GM21528 (cell line): ENCODE measurements at regions not wholly inside any gene's neighbourhood (a gene's known extent, or its start where the extent isn't known, plus 50 kb on each side); places are given as distances from the start of the nearest gene placed in this dataset.

Experiments
- ATAC-seq: cut with Tn5 transposase; IDR thresholded peaks from one replicate; pipeline ENCODE4 v1.9.1; 2021; ENCODE audit warnings: mild to moderate bottlenecking, moderate library complexity; ENCODE audit not compliant: unreplicated experiment, low FRiP score

- no peak for ATAC-seq
Measured at GRCh38 chr2:66318009-66318561, 116.8 kb upstream of the MEIS1 start.

- no peak for ATAC-seq
Measured at GRCh38 chr2:66317268-66317890, 117.5 kb upstream of the MEIS1 start.

- no peak for ATAC-seq
Measured at GRCh38 chr2:66306483-66306882, 128.4 kb upstream of the MEIS1 start.

- no peak for ATAC-seq
Measured at GRCh38 chr2:66305718-66306117, 129.2 kb upstream of the MEIS1 start.

- no peak for ATAC-seq
Measured at GRCh38 chr2:66303471-66303870, 131.5 kb upstream of the MEIS1 start.

- ATAC-seq = no peak
Measured at GRCh38 chr2:66301767-66302140, 133.2 kb upstream of the MEIS1 start.

- no peak for ATAC-seq
Measured at GRCh38 chr2:66301022-66301766, 133.7 kb upstream of the MEIS1 start.

GRCh38 chr2:66283787-66284186 lies 151.1 kb upstream of the MEIS1 start:
- no peak for ATAC-seq

- no peak for ATAC-seq
Measured at GRCh38 chr2:66281980-66282379, 152.9 kb upstream of the MEIS1 start.

GRCh38 chr2:66279024-66279423 lies 155.9 kb upstream of the MEIS1 start:
- no peak for ATAC-seq

- ATAC-seq = no peak
Measured at GRCh38 chr2:66275984-66276383, 158.9 kb upstream of the MEIS1 start.

- no peak for ATAC-seq
Measured at GRCh38 chr2:66273933-66274490, 160.9 kb upstream of the MEIS1 start.

- ATAC-seq = no peak
Measured at GRCh38 chr2:66272751-66273150, 162.2 kb upstream of the MEIS1 start.

GRCh38 chr2:66271777-66272176 lies 163.1 kb upstream of the MEIS1 start:
- ATAC-seq = no peak

- no peak for ATAC-seq
Measured at GRCh38 chr2:66270247-66270646, 164.7 kb upstream of the MEIS1 start.

GRCh38 chr2:66269166-66269565 lies 165.8 kb upstream of the MEIS1 start:
- ATAC-seq = no peak

- ATAC-seq = no peak
Measured at GRCh38 chr2:66268756-66269155, 166.2 kb upstream of the MEIS1 start.

- ATAC-seq = no peak
Measured at GRCh38 chr2:66264354-66264753, 170.6 kb upstream of the MEIS1 start.

GRCh38 chr2:66255867-66256266 lies 179.1 kb upstream of the MEIS1 start:
- no peak for ATAC-seq

GRCh38 chr2:66255136-66255535 lies 179.8 kb upstream of the MEIS1 start:
- ATAC-seq = no peak

- no peak for ATAC-seq
Measured at GRCh38 chr2:66253066-66253465, 181.9 kb upstream of the MEIS1 start.

- ATAC-seq = no peak
Measured at GRCh38 chr2:66252109-66252508, 182.8 kb upstream of the MEIS1 start.
